Astrocyte (in vitro differentiated cells and primary cell): ENCODE measurements at regions not wholly inside any gene's neighbourhood (a gene's known extent, or its start where the extent isn't known, plus 50 kb on each side); places are given as distances from the start of the nearest gene placed in this dataset.

Experiments used
- DNase-seq: peaks from one replicate; pipeline ENCODE4 v3.0.0-alpha.2; 2010; ENCODE audit warnings: low read depth
- FAIRE-seq: peaks from 2 replicates; lab custom pipeline; 2011; peaks lifted over from hg19 to GRCh38; lab: Jason Lieb, UNC
- H2AFZ ChIP-seq: 2 replicates; pipeline ENCODE4 v1.6.0; 2012; ENCODE audit warnings: low read depth, low read length, inconsistent platforms
- H3K27ac ChIP-seq: 2 replicates; pipeline ENCODE4 v1.5.1; 2011; ENCODE audit warnings: low read depth, low read length, inconsistent platforms
- H3K27me3 ChIP-seq: 2 replicates; pipeline ENCODE4 v1.6.0; 2011; ENCODE audit warnings: low read length, inconsistent platforms; ENCODE audit not compliant: insufficient read depth
- H3K36me3 ChIP-seq: 2 replicates; pipeline ENCODE4 v1.5.1; 2011; ENCODE audit warnings: low read length, inconsistent platforms; ENCODE audit not compliant: insufficient read depth
- H3K4me1 ChIP-seq: 2 replicates; pipeline ENCODE4 v1.5.1; 2011; ENCODE audit warnings: low read length, inconsistent platforms; ENCODE audit not compliant: insufficient read depth
- H3K4me2 ChIP-seq: 2 replicates; pipeline ENCODE4 v1.6.0; 2012; ENCODE audit warnings: low read length, inconsistent platforms
- H3K4me3 ChIP-seq: 2 replicates; pipeline ENCODE4 v1.5.1; 2011; ENCODE audit warnings: low read depth, mild to moderate bottlenecking, low read length, inconsistent platforms; ENCODE audit not compliant: insufficient read depth
- H3K79me2 ChIP-seq: 2 replicates; pipeline ENCODE4 v1.6.0; 2012; ENCODE audit warnings: mild to moderate bottlenecking, low read length, inconsistent platforms; ENCODE audit not compliant: insufficient read depth
- H3K9ac ChIP-seq: 2 replicates; pipeline ENCODE4 v1.6.0; 2012; ENCODE audit warnings: mild to moderate bottlenecking, low read length, inconsistent platforms
- H3K9me3 ChIP-seq: 2 replicates; pipeline ENCODE4 v1.5.1; 2012; ENCODE audit warnings: low read depth, mild to moderate bottlenecking, low read length, inconsistent platforms; ENCODE audit not compliant: insufficient read depth
- H4K20me1 ChIP-seq: 2 replicates; pipeline ENCODE4 v1.6.0; 2012; ENCODE audit warnings: low read length, inconsistent platforms; ENCODE audit not compliant: insufficient read depth
- H3K27ac Mint-ChIP-seq: one replicate; pipeline ENCODE4 v1.8.0; 2021; ENCODE audit warnings: mild to moderate bottlenecking, mixed read lengths; ENCODE audit not compliant: unreplicated experiment
- H3K27me3 Mint-ChIP-seq: one replicate; pipeline ENCODE4 v1.8.0; 2021; ENCODE audit warnings: low read depth, mixed read lengths; ENCODE audit not compliant: unreplicated experiment
- H3K36me3 Mint-ChIP-seq: one replicate; pipeline ENCODE4 v1.8.0; 2021; ENCODE audit warnings: low read depth, mixed read lengths; ENCODE audit not compliant: unreplicated experiment
- H3K4me1 Mint-ChIP-seq: one replicate; pipeline ENCODE4 v1.8.0; 2021; ENCODE audit warnings: low read depth, mixed read lengths; ENCODE audit not compliant: unreplicated experiment
- H3K4me3 Mint-ChIP-seq: one replicate; pipeline ENCODE4 v1.8.0; 2021; ENCODE audit warnings: mild to moderate bottlenecking, moderate library complexity, mixed read lengths; ENCODE audit not compliant: unreplicated experiment
- H3K9me3 Mint-ChIP-seq: one replicate; pipeline ENCODE4 v1.8.0; 2021; ENCODE audit warnings: mild to moderate bottlenecking, mixed read lengths; ENCODE audit not compliant: unreplicated experiment
- EZH2 ChIP-seq: IDR thresholded peaks from 2 replicates; pipeline ENCODE4 v1.6.1; 2012; ENCODE audit warnings: mild to moderate bottlenecking, low read length, inconsistent platforms; ENCODE audit not compliant: insufficient read depth
- TF ChIP-seq, protein P1 (sequence below): IDR thresholded peaks from 2 replicates; pipeline ENCODE4 v1.5.1; 2011; ENCODE audit warnings: low read depth, mild to moderate bottlenecking, inconsistent platforms, low read length, moderate library complexity; ENCODE audit not compliant: insufficient read depth

GRCh38 chr2:186130748-186131641 lies 355.1 kb upstream of the ZC3H15 start:
- peaks cover 7% of the 10 kb centered on the region for H3K4me1 Mint-ChIP-seq
- Histone ChIP-seq H4K20me1 (no peaks in the 10 kb centered on the region), H3K9me3 (no peaks in the 10 kb centered on the region), H3K4me3 (no peak overlapping the region), H3K4me1 (peaks cover 14% of the 10 kb centered on the region), H3K36me3 (no peaks in the 10 kb centered on the region), H3K79me2 (no peaks in the 10 kb centered on the region), H3K27me3 (no peaks in the 10 kb centered on the region), H3K27ac (peak overlapping the region; percentile 43), H2AFZ (no peak overlapping the region), H3K4me2 (peak overlapping the region; percentile 66), H3K9ac (no peak overlapping the region)
- no peaks in the 10 kb centered on the region for H3K9me3 Mint-ChIP-seq
- H3K4me3 Mint-ChIP-seq, result no peak overlapping the region
- FAIRE-seq (no peak), DNase-seq (peak; percentile 9)
- H3K27ac Mint-ChIP-seq, result no peak overlapping the region
- no peaks in the 10 kb centered on the region for H3K36me3 Mint-ChIP-seq
- H3K27me3 Mint-ChIP-seq, result no peaks in the 10 kb centered on the region
- TF ChIP-seq EZH2, result no peak
- TF ChIP-seq, protein P1, sequence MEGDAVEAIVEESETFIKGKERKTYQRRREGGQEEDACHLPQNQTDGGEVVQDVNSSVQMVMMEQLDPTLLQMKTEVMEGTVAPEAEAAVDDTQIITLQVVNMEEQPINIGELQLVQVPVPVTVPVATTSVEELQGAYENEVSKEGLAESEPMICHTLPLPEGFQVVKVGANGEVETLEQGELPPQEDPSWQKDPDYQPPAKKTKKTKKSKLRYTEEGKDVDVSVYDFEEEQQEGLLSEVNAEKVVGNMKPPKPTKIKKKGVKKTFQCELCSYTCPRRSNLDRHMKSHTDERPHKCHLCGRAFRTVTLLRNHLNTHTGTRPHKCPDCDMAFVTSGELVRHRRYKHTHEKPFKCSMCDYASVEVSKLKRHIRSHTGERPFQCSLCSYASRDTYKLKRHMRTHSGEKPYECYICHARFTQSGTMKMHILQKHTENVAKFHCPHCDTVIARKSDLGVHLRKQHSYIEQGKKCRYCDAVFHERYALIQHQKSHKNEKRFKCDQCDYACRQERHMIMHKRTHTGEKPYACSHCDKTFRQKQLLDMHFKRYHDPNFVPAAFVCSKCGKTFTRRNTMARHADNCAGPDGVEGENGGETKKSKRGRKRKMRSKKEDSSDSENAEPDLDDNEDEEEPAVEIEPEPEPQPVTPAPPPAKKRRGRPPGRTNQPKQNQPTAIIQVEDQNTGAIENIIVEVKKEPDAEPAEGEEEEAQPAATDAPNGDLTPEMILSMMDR, result no peak

GRCh38 chr2:186135686-186136085 lies 350.4 kb upstream of the ZC3H15 start:
- no peak overlapping the region for H3K4me3 ChIP-seq
- H3K9me3 ChIP-seq, result no peaks in the 10 kb centered on the region
- no peaks in the 10 kb centered on the region for H3K36me3 Mint-ChIP-seq
- no peak overlapping the region for H2AFZ ChIP-seq
- DNase-seq (peak; percentile 56), FAIRE-seq (no peak)
- H3K9ac ChIP-seq, result no peak overlapping the region
- no peaks in the 10 kb centered on the region for H3K27me3 Mint-ChIP-seq
- no peaks in the 10 kb centered on the region for H3K79me2 ChIP-seq
- no peak overlapping the region for H3K4me3 Mint-ChIP-seq
- H3K4me1 Mint-ChIP-seq, result peaks cover under 1% of the 10 kb centered on the region
- peaks cover 2% of the 10 kb centered on the region for H3K4me1 ChIP-seq
- no peaks in the 10 kb centered on the region for H3K36me3 ChIP-seq
- H3K27ac ChIP-seq, result no peak overlapping the region
- no peak overlapping the region for H3K4me2 ChIP-seq
- H4K20me1 ChIP-seq, result no peaks in the 10 kb centered on the region
- H3K27me3 ChIP-seq, result no peaks in the 10 kb centered on the region
- TF ChIP-seq, protein P1, result no peak
- TF ChIP-seq EZH2, result no peak
- H3K9me3 Mint-ChIP-seq, result no peaks in the 10 kb centered on the region
- H3K27ac Mint-ChIP-seq, result no peak overlapping the region

DNA sequence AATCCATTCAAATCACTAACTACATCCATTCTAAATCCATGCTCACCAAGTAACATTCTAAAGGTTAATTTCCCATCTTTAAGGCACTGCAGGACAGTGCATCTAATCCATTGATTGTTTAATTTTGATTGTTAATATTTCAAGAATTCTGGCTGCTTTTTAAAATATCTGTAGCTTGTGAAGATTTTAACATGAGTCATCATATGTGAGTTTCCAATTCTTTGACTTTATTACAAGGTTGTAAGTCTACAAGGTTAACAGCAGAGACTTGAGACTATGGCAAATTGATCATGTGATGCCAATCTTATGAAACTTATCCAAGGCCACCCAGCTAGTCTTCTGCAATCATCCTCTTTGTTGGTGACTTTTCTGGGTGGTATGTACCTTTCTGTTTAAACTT lies 349.2 kb upstream of the ZC3H15 start:
- Histone ChIP-seq H4K20me1 (no peaks in the 10 kb centered on the region), H3K27me3 (no peaks in the 10 kb centered on the region), H3K9ac (no peak overlapping the region), H3K36me3 (no peaks in the 10 kb centered on the region), H3K27ac (no peak overlapping the region), H3K4me3 (no peak overlapping the region), H3K79me2 (no peaks in the 10 kb centered on the region), H2AFZ (no peak overlapping the region), H3K9me3 (no peaks in the 10 kb centered on the region), H3K4me2 (no peak overlapping the region), H3K4me1 (no peaks in the 10 kb centered on the region)
- Mint-ChIP-seq H3K27ac (no peak overlapping the region), H3K36me3 (no peaks in the 10 kb centered on the region), H3K27me3 (no peaks in the 10 kb centered on the region), H3K4me3 (no peak overlapping the region), H3K9me3 (no peaks in the 10 kb centered on the region), H3K4me1 (no peaks in the 10 kb centered on the region)
- peak; percentile 0 for DNase-seq
- TF ChIP-seq, protein P1, result no peak
- TF ChIP-seq EZH2, result no peak
- FAIRE-seq, result peak; percentile 26
